AG09319 (cell line): ENCODE measurements at regions not wholly inside any gene's neighbourhood (a gene's known extent, or its start where the extent isn't known, plus 50 kb on each side); places are given as distances from the start of the nearest gene placed in this dataset.
"Not testable (repeated sequence)": the region's sequence is repeated elsewhere in the genome, so short reads cannot be mapped to it uniquely, and the experiment has no call there.

Source experiments
- DNase-seq: peaks from one replicate; pipeline ENCODE4 v3.0.0-alpha.2; 2010; ENCODE audit warnings: low read depth; ENCODE audit errors: extremely low read depth
- TF ChIP-seq, protein P1 (sequence below): IDR thresholded peaks from 2 replicates; pipeline ENCODE4 v1.5.1; 2011; ENCODE audit warnings: low read depth, mild to moderate bottlenecking, inconsistent platforms, low read length, moderate library complexity

GRCh38 chr11:129538323-129538722 is 162.7 kb downstream of the BARX2 start:
- TF ChIP-seq, protein P1, sequence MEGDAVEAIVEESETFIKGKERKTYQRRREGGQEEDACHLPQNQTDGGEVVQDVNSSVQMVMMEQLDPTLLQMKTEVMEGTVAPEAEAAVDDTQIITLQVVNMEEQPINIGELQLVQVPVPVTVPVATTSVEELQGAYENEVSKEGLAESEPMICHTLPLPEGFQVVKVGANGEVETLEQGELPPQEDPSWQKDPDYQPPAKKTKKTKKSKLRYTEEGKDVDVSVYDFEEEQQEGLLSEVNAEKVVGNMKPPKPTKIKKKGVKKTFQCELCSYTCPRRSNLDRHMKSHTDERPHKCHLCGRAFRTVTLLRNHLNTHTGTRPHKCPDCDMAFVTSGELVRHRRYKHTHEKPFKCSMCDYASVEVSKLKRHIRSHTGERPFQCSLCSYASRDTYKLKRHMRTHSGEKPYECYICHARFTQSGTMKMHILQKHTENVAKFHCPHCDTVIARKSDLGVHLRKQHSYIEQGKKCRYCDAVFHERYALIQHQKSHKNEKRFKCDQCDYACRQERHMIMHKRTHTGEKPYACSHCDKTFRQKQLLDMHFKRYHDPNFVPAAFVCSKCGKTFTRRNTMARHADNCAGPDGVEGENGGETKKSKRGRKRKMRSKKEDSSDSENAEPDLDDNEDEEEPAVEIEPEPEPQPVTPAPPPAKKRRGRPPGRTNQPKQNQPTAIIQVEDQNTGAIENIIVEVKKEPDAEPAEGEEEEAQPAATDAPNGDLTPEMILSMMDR = no peak
- DNase-seq = no peak

DNA sequence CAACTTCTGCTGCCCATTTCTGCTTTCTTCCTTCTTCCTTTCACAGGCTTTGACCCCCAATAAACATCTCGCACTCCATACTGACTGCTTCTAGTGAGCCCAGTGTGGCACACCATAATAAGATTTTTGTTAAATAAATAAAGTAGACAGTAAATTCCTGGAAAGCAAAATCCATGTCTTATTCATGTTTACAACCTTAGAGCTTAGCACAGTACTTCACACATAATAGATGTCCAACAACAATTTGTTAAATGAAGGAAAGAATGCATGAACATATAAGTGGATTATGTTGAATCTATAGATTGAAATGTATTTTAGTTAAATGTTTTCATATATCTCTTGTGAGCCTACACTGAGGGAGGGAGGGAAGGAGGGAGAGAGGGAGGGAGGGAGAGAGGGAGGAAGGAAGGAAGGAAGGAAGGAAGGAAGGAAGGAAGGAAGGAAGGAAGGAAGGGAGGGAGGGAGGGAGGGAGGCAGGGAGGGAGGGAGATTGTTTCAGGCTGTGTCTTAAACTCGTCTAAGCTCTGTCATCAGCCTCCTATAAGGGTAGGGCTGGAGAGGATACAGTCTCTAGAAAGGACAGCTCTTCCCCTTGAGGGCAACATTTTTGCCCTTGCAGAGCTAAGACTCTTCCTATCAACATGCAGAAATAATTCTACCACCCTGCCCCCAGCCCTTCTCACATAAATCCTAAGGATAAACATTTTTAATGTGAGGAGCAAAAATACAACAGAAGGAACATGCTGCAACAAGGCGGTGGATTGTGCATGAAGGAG is 168.1 kb downstream of the BARX2 start:
- DNase-seq = no peak
- TF ChIP-seq, protein P1 = no peak

GRCh38 chr11:129544691-129545090 is 169.0 kb downstream of the BARX2 start:
- no peak for DNase-seq

DNA sequence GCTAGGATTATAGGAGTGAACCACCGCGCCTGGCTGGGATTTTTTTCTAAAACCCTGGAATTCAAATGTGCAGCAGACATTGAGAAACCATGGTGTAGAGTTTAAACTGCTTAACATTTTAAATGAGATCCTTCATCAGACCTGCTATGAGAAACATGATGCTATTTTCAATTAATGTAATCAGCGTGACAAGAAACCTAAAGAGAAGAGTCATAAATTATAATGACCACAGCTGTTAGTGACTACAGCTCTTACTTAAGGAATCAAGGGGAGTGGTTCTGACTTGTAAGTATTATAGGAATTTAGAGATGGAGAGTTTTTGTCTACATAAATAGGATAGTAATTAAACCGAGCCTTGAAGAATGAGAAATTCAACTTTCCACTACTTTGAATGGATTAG is 170.6 kb downstream of the BARX2 start:
- DNase-seq = no peak
- TF ChIP-seq, protein P1 = no peak

More at GRCh38 chr11:129544691-129545090, 169.0 kb downstream of the BARX2 start:
- TF ChIP-seq, protein P1 = no peak

GRCh38 chr11:129557421-129557820 is 181.8 kb downstream of the BARX2 start:
- DNase-seq = no peak
- TF ChIP-seq, protein P1 = no peak

DNA sequence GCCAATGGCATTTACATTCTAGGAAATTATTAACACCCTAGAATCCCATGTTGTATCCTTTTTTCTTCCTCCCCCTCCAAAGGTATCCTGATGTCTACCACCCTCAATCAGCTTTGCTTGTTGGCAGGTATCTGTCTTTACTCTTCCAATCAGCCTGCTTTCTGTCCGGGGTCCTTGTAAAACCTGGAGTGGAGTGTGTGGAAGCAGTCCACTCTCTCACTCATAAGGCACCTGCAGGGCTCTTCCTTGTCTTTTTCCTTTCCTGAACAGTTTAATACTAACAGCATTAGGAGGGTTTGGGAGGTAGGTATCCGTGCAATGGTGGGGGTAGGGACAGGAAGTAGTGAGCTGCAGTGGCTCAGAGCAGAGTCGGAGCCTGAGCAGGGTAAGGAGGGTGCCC is 193.4 kb downstream of the BARX2 start:
- TF ChIP-seq, protein P1 = no peak
- DNase-seq = no peak

GRCh38 chr11:129572667-129573066 is 197.0 kb downstream of the BARX2 start:
- DNase-seq = not testable (repeated sequence)

GRCh38 chr11:129573161-129573560 is 197.5 kb downstream of the BARX2 start:
- no peak for DNase-seq

More at GRCh38 chr11:129573161-129573560, 197.5 kb downstream of the BARX2 start:
- TF ChIP-seq, protein P1 = no peak
